HG03135 (cell line): ENCODE measurements at regions not wholly inside any gene's neighbourhood (a gene's known extent, or its start where the extent isn't known, plus 50 kb on each side); places are given as distances from the start of the nearest gene placed in this dataset.

Experiments
- ATAC-seq: cut with Tn5 transposase; IDR thresholded peaks from one replicate; pipeline ENCODE4 v1.9.1; 2021; ENCODE audit warnings: mild to moderate bottlenecking, moderate library complexity; ENCODE audit not compliant: unreplicated experiment

- no peak for ATAC-seq
Measured at GRCh38 chr5:61650661-61651060, 318.6 kb downstream of the ZSWIM6 start.

- ATAC-seq: no peak
Measured at GRCh38 chr5:61651195-61651594, 319.1 kb downstream of the ZSWIM6 start.

GRCh38 chr5:61652916-61653315 is 320.9 kb downstream of the ZSWIM6 start:
- no peak for ATAC-seq

GRCh38 chr5:61653807-61654580 is 321.9 kb downstream of the ZSWIM6 start:
- ATAC-seq: no peak

DNA sequence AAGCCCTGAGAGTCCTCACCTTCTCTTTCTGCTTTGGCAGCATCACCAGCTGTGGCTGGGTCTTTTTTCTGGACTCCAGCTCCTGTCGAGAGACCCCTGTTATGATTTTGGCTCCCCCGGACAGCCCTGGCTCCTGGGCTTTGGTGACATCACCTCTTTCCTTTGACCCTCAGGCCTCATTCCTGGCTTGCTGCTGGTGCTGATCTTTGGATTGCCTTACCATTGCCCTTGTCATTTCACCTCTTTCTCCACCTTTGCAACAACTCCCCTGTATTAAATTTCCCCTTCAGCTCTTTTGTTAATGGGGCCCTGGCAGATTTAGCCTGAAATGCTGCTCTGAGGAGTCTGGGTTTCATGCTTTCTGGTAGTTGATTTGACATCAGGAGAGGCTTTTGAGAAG is 322.8 kb downstream of the ZSWIM6 start:
- ATAC-seq: no peak

- no peak for ATAC-seq
Measured at GRCh38 chr5:61657010-61657409, 325.0 kb downstream of the ZSWIM6 start.

DNA sequence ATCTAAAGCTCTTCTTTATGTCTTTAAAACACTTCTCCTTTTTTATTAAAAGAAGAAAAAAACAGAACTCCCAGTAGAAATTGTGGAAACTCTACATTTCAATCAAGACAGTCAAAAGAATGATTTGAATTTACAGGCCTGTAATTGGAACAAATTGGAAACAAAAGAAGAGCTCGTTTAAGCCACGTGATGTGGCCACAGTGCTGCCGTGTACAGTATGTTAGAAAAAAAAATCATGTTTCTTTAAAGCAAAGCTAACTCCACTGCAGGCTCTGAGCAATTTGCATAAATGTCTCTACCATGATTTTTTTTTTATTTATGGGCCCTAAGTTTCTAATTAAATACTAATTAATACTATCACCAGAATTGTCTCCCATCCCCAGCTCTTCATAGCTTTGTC is 325.6 kb downstream of the ZSWIM6 start:
- ATAC-seq: no peak

DNA sequence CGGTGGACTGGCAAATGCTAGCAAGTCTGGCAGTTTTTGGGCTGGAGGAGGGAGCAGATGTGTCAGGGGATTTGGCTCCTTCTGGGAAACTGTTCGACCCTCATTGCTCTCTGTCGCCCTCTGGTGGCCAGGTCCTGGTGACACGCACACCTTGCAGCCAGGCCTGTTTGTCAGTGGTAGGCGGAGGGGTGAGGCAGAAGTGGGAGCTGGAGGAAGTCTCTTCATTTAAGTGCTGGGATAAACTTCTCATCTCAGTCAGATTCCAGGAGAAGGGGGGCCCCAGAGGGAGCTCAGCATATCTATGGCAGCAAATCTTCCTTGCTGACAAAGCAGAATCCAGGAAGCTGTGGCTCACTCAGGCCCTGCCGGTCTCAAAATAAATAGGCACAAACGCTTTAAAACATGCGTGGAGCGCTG is 326.5 kb downstream of the ZSWIM6 start:
- ATAC-seq: no peak

- ATAC-seq: no peak
Measured at GRCh38 chr5:61659221-61659696, 327.2 kb downstream of the ZSWIM6 start.

GRCh38 chr5:61662670-61663069 is 330.6 kb downstream of the ZSWIM6 start:
- ATAC-seq: no peak

- no peak for ATAC-seq
Measured at GRCh38 chr5:61666064-61666621, 334.1 kb downstream of the ZSWIM6 start.

DNA sequence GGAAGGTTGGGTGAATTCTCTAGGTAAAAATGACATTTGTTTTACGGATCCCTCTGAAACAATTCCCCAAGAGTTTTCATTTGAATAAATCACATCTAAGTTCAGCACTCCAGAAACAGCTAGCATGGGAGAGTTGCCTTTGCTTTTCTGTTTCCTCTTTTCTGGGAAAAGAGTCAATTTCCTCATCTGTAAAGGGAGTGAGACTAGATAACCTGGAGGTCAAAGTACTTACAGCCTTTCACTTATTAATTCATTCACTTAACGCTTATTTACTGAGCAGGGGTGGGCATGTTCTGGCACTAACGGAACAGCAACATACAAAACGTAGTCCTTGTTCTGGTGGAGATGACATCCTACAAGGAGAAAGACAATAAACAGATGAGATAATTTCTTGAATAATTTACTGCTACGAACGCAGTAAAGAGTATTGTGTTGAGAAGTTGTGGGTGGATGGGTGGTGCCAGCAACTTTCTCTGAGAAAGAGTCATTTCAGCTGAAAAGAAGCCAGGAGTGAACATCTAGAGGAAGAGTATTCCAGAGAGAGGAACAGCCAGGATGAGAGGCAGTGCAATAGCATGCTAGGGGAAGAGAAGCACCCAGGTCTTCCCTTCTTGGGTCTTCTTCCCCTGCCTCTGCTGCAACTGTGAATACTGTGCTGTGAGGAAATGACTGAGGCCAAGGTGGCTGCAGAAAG is 335.6 kb downstream of the ZSWIM6 start:
- ATAC-seq: no peak

DNA sequence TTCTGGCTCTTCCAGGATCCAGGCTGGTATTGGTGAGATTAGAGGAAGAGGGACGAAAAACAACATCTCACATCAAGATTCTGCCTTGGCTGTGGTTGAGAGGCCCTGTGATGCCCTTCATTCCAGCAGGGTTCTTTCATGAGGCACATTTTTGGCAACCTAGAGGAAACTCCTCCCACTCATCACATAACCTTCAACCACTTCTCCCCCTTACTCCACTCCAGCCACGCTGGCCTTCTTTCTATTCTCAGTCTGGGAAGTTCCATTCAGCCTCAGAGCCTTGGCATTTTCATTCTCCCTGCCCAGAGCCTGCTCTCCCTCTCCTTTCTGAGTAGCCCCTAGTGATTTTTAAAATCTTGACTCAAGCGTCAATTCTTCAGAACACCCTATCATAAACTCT is 337.5 kb downstream of the ZSWIM6 start:
- ATAC-seq: no peak

- ATAC-seq: no peak
Measured at GRCh38 chr5:61670941-61671340, 338.9 kb downstream of the ZSWIM6 start.

GRCh38 chr5:61673007-61673735 is 341.1 kb downstream of the ZSWIM6 start:
- ATAC-seq: no peak

DNA sequence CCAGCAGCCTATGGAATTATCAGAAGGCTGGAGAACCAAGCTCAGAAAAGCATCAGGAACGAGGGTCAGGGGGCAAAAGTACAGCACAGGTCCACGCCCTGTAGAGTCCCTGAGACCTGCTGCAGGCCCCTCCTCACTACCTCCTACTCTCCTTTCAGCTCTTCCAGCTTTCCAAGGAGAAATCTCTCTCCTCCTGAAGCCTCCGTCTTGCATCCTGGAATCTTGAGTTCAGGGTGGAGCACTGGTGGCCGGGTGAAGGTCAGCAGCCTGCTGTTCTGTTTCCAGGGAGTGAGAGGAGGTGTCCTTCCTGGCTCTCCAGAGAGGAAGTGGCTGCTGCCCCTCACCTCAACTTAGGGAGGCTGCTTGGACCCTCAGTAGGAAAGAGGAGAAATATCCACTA is 342.3 kb downstream of the ZSWIM6 start:
- ATAC-seq: no peak

- ATAC-seq: no peak
Measured at GRCh38 chr5:61675015-61675692, 343.1 kb downstream of the ZSWIM6 start.

DNA sequence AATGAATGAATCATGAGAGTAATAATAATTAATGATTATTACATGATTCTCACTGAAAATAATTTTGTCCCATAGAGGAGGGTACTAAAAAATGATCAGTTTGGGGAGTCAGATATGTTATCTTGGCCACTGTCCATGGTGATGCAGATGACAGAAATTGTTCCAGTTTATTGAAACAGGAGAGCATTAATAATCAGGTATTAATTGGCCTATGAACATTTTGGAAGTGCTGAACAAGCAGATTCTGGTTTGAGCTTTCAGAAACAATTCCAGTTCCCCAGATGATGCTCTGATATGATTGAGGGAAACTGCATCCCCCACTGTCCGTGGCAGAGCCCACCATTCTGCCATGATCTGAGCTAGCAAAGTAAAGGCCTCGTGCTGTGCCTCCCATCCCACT is 345.2 kb downstream of the ZSWIM6 start:
- ATAC-seq: no peak

GRCh38 chr5:61678966-61679365 is 346.9 kb downstream of the ZSWIM6 start:
- ATAC-seq: no peak

- no peak for ATAC-seq
Measured at GRCh38 chr5:61679562-61679961, 347.5 kb downstream of the ZSWIM6 start.

DNA sequence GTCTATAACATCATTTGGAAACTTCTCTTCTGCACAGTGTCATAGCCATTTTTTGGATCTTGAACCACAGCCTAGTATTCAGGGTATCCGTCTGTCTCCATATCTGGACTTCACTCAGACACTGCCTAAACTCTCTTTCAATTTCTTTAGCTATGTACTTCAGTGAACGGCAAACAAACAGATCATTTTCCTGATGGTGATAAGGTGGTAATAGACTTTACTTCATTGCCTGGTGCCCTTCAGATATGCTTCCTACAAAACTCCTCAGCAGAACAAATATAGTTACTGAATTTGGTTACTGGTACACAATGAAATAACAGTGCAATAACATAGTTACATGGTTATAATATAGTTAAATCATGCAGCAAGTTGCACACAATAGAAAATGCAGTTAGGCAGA is 348.2 kb downstream of the ZSWIM6 start:
- no peak for ATAC-seq
